Right forelimb (tissue), 1 donor: ENCODE measurements at regions not wholly inside any gene's neighbourhood (a gene's known extent, or its start where the extent isn't known, plus 50 kb on each side); places are given as distances from the start of the nearest gene placed in this dataset.

Experiments
- DNase-seq: peaks from one replicate; pipeline ENCODE4 v3.0.0-alpha.2; 2018

- DNase-seq: no peak
These were observed 281.3 kb downstream of the TDRD15 start for GRCh38 chr2:21404827-21405625.

GRCh38 chr2:21406386-21406785 lies 282.6 kb downstream of the TDRD15 start:
- no peak for DNase-seq

DNA sequence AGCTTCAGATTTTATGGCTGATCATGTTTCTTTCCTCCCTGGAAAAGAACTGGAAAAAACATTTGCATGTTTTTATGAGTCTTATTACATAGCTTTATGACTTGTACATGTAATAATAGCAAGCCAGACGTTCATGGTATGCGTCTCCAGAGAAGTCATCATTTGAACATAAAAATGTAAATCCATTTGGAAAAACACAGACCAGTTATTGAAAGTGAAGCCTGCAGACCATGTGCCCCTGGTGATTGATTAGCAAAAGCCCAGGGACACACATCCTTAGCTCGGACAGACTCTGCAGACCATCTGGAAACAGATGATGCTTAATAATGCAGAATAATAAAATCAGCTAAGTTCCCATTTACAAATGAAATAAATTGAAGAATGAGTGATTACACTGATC lies 283.1 kb downstream of the TDRD15 start:
- no peak for DNase-seq

DNA sequence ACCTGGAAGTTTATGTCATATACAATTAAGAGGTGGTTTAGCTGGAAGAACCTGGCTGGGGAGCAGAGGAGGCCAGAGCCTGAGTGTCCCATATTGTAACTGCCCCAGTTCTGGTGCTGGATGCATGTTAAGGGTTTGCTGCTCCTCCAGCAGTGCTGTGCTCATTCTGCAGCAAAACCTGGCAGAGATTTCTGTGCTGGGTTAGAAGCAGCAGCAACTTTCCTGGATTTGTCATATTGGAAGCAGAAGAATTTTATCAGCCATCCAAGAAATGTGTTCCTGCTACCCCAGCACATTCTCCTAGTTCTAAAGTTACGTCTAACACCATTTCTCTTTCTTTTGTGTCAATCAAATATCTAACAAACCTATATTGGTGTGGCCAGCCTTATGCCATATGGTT lies 284.1 kb downstream of the TDRD15 start:
- no peak for DNase-seq

DNA sequence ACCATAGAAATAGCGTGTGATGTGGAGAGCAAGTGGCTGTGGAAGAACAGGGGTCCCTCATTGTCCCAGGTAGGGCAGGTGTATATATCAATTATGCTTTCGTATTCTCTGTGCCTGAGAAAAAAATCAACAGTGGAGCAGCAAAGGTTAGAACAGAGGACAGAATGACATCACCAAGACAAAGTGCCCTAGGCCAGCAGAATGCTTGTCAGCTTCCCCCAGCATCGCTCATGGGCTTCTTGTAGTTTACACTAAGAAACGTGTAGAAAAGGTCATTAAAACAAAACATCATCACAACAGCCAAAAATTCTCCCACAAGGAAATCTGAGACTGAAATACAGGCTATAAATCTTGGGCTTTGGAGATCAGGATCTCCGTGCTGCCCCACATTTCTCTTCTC lies 288.0 kb downstream of the TDRD15 start:
- DNase-seq: no peak

- DNase-seq: no peak
These were observed 289.2 kb downstream of the TDRD15 start for GRCh38 chr2:21412944-21413443.

- DNase-seq: no peak
These were observed 291.5 kb downstream of the TDRD15 start for GRCh38 chr2:21415234-21415633.

DNA sequence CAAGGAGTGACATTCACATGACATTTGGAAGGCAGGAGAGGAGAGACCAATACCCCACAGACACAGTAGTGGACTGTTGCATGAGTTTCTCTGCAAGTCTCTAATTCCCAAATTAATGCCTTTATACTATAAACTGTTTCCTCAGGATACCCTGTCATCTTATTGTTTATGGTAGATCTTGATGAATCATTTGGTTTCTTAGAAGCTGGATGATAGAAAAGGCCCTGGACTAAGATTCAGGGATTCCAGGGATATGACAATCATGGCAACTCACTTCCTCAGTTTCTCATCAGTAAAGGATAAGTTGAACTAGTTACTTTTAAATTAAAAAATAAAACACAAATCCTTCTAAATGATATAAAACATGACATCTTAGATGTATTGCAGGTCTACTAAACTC lies 292.5 kb downstream of the TDRD15 start:
- no peak for DNase-seq

DNA sequence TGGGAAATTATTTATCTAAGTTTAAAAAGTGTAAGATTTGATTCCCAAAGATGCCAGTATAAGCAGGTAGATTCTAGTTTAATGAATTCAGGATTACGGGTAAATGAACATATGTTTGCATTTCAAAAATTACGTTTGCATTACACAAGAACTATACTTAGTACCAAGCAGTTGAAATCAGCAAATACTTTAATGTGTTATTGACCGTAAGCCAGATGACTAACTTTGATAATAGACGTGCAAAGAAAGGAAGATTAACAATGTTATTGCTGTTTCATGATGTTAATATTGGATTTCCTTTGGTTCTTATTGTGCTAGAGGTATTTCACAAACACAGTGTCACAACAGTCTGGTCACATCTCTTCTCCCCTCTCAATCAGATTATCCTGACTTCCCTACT lies 294.7 kb downstream of the TDRD15 start:
- DNase-seq: no peak

DNA sequence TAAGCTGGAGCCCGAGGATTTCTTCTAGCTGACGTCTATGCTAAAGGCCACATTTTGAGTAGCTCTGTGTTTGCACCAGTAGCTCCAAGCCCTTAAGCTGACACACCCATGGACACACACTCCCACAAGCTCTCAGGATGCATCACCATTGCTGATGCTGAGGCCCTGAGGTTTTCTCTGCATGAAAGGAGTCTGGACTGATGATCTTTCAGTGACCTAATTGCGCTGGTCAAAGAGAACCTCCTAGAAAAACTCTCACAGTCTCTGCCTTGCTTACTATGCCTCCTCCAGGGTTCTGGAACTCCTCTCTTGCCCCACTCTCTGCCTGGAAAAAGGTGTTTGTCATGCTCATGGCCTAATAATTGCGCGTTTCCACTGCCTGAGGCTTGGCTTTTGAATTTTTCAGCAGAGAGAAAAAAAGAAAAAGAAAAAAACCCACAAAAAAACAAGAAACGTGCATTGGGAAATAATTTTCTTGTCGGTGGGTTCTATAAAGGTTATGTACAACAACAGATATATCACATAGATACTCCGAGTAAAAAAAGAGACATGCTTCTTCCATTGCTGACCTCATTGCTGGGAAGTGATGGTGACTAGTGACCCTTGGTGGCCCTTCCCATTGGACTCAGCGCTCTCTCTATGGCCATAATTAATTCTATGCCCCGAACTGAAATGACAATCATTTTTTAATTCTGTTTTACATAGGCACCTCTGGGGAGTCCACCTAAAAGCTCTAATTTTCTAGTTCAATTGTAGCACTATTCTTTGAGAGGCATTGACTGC lies 297.0 kb downstream of the TDRD15 start:
- no peak for DNase-seq

- no peak for DNase-seq
These were observed 298.3 kb downstream of the TDRD15 start for GRCh38 chr2:21422050-21422449.

- no peak for DNase-seq
These were observed 299.2 kb downstream of the TDRD15 start for GRCh38 chr2:21422724-21423522.

DNA sequence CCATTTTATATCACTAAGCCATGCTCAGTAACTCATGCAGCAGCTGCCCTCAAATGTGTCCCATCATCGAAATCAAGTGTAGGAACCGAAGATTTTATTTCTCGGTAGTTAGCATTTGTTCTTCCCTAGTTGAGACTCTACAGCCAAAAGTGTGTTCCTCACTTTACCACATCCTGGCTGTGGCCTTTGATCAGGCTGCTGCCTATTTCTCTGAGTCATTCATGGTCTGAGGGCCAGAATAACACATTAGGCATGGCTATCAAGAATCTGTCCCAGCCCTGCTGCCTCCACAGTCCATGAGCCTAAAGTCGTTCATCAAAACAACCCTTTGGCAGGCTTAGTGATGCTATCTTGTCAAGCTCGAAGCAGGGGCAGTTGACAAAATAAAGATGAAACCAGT lies 300.1 kb downstream of the TDRD15 start:
- DNase-seq: no peak

DNA sequence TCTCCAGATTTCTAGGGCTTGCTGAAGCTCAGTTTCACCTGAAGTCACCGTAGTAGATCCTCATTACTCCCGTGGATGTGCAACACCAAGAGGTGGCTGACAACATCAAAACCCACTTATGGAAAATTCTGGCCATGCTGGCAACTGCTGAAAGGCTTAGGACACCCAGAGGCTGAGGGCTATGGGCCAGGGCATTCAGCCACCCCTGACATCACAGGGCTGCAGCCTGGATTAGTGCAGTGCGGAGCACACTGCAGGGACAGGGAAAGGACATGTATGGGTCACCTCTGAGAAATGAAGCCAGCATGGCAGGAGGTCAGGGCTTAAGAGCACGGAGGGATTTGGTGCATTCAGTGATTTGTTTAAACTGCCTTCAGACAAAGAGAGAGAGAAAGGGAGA lies 300.6 kb downstream of the TDRD15 start:
- DNase-seq: no peak

- DNase-seq: no peak
These were observed 303.8 kb downstream of the TDRD15 start for GRCh38 chr2:21427606-21428005.

DNA sequence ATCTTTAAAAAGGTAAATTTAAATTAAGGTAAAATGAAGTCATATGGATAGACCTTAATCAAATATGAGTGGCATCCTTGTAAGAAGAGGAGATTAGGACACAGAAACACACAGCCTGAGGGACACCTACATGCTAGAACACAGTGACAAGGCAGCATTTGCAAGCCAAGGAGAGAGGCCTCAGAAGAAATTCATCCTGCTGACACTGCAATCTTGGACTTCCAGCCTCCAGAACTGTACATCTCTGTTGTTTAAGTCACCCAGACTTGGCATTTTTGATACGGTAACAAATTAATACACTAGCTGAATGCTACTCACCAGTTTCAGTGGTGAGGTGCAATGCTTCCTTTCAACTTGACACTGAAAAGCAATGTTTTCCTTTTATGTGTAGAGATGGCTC lies 305.0 kb downstream of the TDRD15 start:
- no peak for DNase-seq

DNA sequence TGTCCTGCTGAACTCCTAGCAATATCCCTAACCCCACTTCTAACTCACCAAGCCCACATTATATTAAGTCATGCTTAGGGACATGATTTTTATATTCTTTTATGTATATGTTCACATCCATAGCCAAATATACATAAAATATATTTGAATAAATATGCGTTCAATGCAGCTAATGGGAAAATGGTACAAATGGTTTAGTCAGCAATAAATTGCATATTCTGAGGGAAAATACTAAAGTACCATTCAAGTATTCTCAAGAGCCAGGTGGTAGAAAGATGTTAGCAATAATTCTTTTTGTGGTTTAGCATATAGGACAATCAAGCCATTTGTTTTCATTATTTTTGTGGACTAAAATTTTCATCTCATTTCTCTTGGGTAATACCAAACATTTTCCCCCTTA lies 306.0 kb downstream of the TDRD15 start:
- DNase-seq: no peak

- no peak for DNase-seq
These were observed 307.3 kb downstream of the TDRD15 start for GRCh38 chr2:21431078-21431477.

GRCh38 chr2:21438949-21439348 lies 315.2 kb downstream of the TDRD15 start:
- DNase-seq: no peak

- no peak for DNase-seq
These were observed 317.7 kb downstream of the TDRD15 start for GRCh38 chr2:21441442-21441841.

- DNase-seq: no peak
These were observed 319.8 kb downstream of the TDRD15 start for GRCh38 chr2:21443494-21444105.

DNA sequence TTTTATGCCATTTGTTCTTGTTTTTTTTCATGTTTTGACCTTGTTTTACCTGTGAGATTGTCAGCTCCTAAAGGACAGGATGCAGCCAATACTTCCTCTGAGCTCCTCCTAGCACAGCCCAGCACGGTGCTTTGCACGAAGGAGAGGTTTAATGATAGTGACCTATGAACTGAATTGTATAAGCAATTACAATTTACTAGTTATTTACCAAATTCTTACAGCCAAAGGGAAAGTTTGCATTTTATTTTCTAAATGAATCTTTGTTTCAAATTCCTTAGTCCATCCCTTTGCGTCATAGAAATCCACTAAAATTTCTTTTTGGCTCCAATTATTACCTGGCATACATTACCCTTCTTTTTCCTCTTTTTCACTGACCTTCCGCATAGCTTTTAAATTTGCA lies 326.1 kb downstream of the TDRD15 start:
- DNase-seq: no peak

GRCh38 chr2:21451403-21451802 lies 327.6 kb downstream of the TDRD15 start:
- DNase-seq: no peak
